ENCODE measurements at regions not wholly inside any gene's neighbourhood (a gene's known extent, or its start where the extent isn't known, plus 50 kb on each side); places are given as distances from the start of the nearest gene placed in this dataset.

- no peak for TF ChIP-seq CTCF (IDR thresholded peaks at IDR 0.05)
- TF ChIP-seq POLR2A (IDR thresholded peaks at IDR 0.05), result no peak
Observed at GRCh38 chr16:79659344-79659743, 58.8 kb upstream of the MAF start.

All from Peyer's patch (tissue), 4 donors.